Astrocyte of the cerebellum (primary cell): ENCODE measurements at regions not wholly inside any gene's neighbourhood (a gene's known extent, or its start where the extent isn't known, plus 50 kb on each side); places are given as distances from the start of the nearest gene placed in this dataset.

Experiments
- DNase-seq: peaks from one replicate; pipeline ENCODE4 v3.0.0-alpha.2; 2011; ENCODE audit warnings: low read depth
- H3K4me3 ChIP-seq: 2 replicates; pipeline ENCODE4 v1.5.1; 2011; ENCODE audit warnings: mild to moderate bottlenecking, low read depth, low read length, moderate library complexity
- CTCF ChIP-seq: IDR thresholded peaks from 2 replicates; pipeline ENCODE4 v1.5.1; 2012; ENCODE audit warnings: low read length, low read depth, moderate library complexity, mild to moderate bottlenecking; ENCODE audit errors: missing control alignments
- in situ Hi-C: cut with HindIII; loops from 2 replicates; pipeline ENCODE4 v1.10.0; 2017; ENCODE audit warnings: low sequenced_read_pairs

- in situ Hi-C loops, result no loop called here
- TF ChIP-seq CTCF, result no peak
- no peak for DNase-seq
- H3K4me3 ChIP-seq, result no peak overlapping the region
Measured at GRCh38 chr2:64773461-64774118, 119.9 kb upstream of the SERTAD2 start.

GRCh38 chr2:64777841-64778240, 124.1 kb upstream of the SERTAD2 start:
- no peak for DNase-seq
- H3K4me3 ChIP-seq, result no peak overlapping the region
- TF ChIP-seq CTCF, result no peak
- in situ Hi-C loops, result no loop called here

GRCh38 chr2:64779117-64779690, 125.5 kb upstream of the SERTAD2 start:
- in situ Hi-C loops, result no loop called here
- peak; percentile 75 for DNase-seq
- no peak overlapping the region for H3K4me3 ChIP-seq
- TF ChIP-seq CTCF, result no peak

- in situ Hi-C loops, result no loop called here
- no peak overlapping the region for H3K4me3 ChIP-seq
- DNase-seq, result no peak
- no peak for TF ChIP-seq CTCF
Measured at GRCh38 chr2:64780041-64780440, 126.3 kb upstream of the SERTAD2 start.

- H3K4me3 ChIP-seq, result no peak overlapping the region
- in situ Hi-C loops, result no loop called here
- no peak for TF ChIP-seq CTCF
- DNase-seq, result no peak
Measured at GRCh38 chr2:64781711-64782390, 128.1 kb upstream of the SERTAD2 start.

GRCh38 chr2:64784168-64785061, 130.7 kb upstream of the SERTAD2 start:
- DNase-seq, result no peak
- in situ Hi-C loops, result no loop called here
- no peak for TF ChIP-seq CTCF
- H3K4me3 ChIP-seq, result no peak overlapping the region
